ENCODE measurements at regions not wholly inside any gene's neighbourhood (a gene's known extent, or its start where the extent isn't known, plus 50 kb on each side); places are given as distances from the start of the nearest gene placed in this dataset.

GRCh38 chr12:111152561-111152960, 216.3 kb downstream of the PHETA1 start:
- DNase-seq (ENCODE audit: low read depth, low spot score), result no peak
- H3K27me3 ChIP-seq (ENCODE audit: insufficient read depth, insufficient read length), result no peaks in the 10 kb centered on the region
- peaks cover 8% of the 10 kb centered on the region for H3K4me1 ChIP-seq (ENCODE audit: insufficient read depth, insufficient read length)
- H3K4me3 ChIP-seq (ENCODE audit: insufficient read length, low read depth), result no peak overlapping the region
- no peak overlapping the region for H3K9ac ChIP-seq (ENCODE audit: insufficient read length, low read depth)
- H3K36me3 ChIP-seq (ENCODE audit: insufficient read depth, insufficient read length, low read length), result no peaks in the 10 kb centered on the region
- TF ChIP-seq ZNF274 (IDR thresholded peaks at IDR 0.05; ENCODE audit: low read depth, low read length), result no peak
- no peak for TF ChIP-seq SUZ12 (IDR thresholded peaks at IDR 0.05; ENCODE audit: extremely low read depth, insufficient read depth, insufficient read length)
- H3K9me3 ChIP-seq (ENCODE audit: insufficient read depth, low read length), result no peaks in the 10 kb centered on the region

- no peak for TF ChIP-seq SUZ12 (IDR thresholded peaks at IDR 0.05; ENCODE audit: extremely low read depth, insufficient read depth, insufficient read length)
- TF ChIP-seq ZNF274 (IDR thresholded peaks at IDR 0.05; ENCODE audit: low read depth, low read length), result no peak
- TF ChIP-seq YY1 (IDR thresholded peaks at IDR 0.05; ENCODE audit: insufficient read depth, insufficient read length), result no peak
- H3K9me3 ChIP-seq (ENCODE audit: insufficient read depth, low read length), result no peaks in the 10 kb centered on the region
- H3K4me1 ChIP-seq (ENCODE audit: insufficient read depth, insufficient read length), result peaks cover 8% of the 10 kb centered on the region
- no peak overlapping the region for H3K4me3 ChIP-seq (ENCODE audit: insufficient read length, low read depth)
- no peak for DNase-seq (ENCODE audit: low read depth, low spot score)
- no peaks in the 10 kb centered on the region for H3K27me3 ChIP-seq (ENCODE audit: insufficient read depth, insufficient read length)
- H3K36me3 ChIP-seq (ENCODE audit: insufficient read depth, insufficient read length, low read length), result no peaks in the 10 kb centered on the region
- no peak overlapping the region for H3K9ac ChIP-seq (ENCODE audit: insufficient read length, low read depth)
Measured at GRCh38 chr12:111150921-111151840, 217.7 kb downstream of the PHETA1 start.

GRCh38 chr12:111150360-111150759, 218.5 kb downstream of the PHETA1 start:
- Histone ChIP-seq H3K9me3 (ENCODE audit: insufficient read depth, low read length) (no peaks in the 10 kb centered on the region), H3K4me3 (ENCODE audit: insufficient read length, low read depth) (no peak overlapping the region), H3K27me3 (ENCODE audit: insufficient read depth, insufficient read length) (no peaks in the 10 kb centered on the region), H3K9ac (ENCODE audit: insufficient read length, low read depth) (no peak overlapping the region), H3K4me1 (ENCODE audit: insufficient read depth, insufficient read length) (peaks cover 8% of the 10 kb centered on the region), H3K36me3 (ENCODE audit: insufficient read depth, insufficient read length, low read length) (no peaks in the 10 kb centered on the region)
- DNase-seq (ENCODE audit: low read depth, low spot score), result no peak
- no peak for TF ChIP-seq ZNF274 (IDR thresholded peaks at IDR 0.05; ENCODE audit: low read depth, low read length)
- no peak for TF ChIP-seq SUZ12 (IDR thresholded peaks at IDR 0.05; ENCODE audit: extremely low read depth, insufficient read depth, insufficient read length)
- TF ChIP-seq YY1 (IDR thresholded peaks at IDR 0.05; ENCODE audit: insufficient read depth, insufficient read length), result no peak

- Histone ChIP-seq H3K27me3 (ENCODE audit: insufficient read depth, insufficient read length) (no peaks in the 10 kb centered on the region), H3K9me3 (ENCODE audit: insufficient read depth, low read length) (no peaks in the 10 kb centered on the region), H3K36me3 (ENCODE audit: insufficient read depth, insufficient read length, low read length) (no peaks in the 10 kb centered on the region), H3K9ac (ENCODE audit: insufficient read length, low read depth) (no peak overlapping the region), H3K4me3 (ENCODE audit: insufficient read length, low read depth) (no peak overlapping the region), H3K4me1 (ENCODE audit: insufficient read depth, insufficient read length) (peaks cover 8% of the 10 kb centered on the region)
- TF ChIP-seq YY1 (IDR thresholded peaks at IDR 0.05; ENCODE audit: insufficient read depth, insufficient read length), result no peak
- no peak for TF ChIP-seq SUZ12 (IDR thresholded peaks at IDR 0.05; ENCODE audit: extremely low read depth, insufficient read depth, insufficient read length)
- no peak for TF ChIP-seq ZNF274 (IDR thresholded peaks at IDR 0.05; ENCODE audit: low read depth, low read length)
- DNase-seq (ENCODE audit: low read depth, low spot score), result no peak
Measured at GRCh38 chr12:111149299-111149698, 219.6 kb downstream of the PHETA1 start.

GRCh38 chr12:111148005-111148404, 220.9 kb downstream of the PHETA1 start:
- no peak overlapping the region for H3K9ac ChIP-seq (ENCODE audit: insufficient read length, low read depth)
- H3K9me3 ChIP-seq (ENCODE audit: insufficient read depth, low read length), result no peaks in the 10 kb centered on the region
- peaks cover 11% of the 10 kb centered on the region for H3K4me1 ChIP-seq (ENCODE audit: insufficient read depth, insufficient read length)
- no peak for DNase-seq (ENCODE audit: low read depth, low spot score)
- TF ChIP-seq YY1 (IDR thresholded peaks at IDR 0.05; ENCODE audit: insufficient read depth, insufficient read length), result no peak
- TF ChIP-seq ZNF274 (IDR thresholded peaks at IDR 0.05; ENCODE audit: low read depth, low read length), result no peak
- no peak for TF ChIP-seq SUZ12 (IDR thresholded peaks at IDR 0.05; ENCODE audit: extremely low read depth, insufficient read depth, insufficient read length)
- no peaks in the 10 kb centered on the region for H3K27me3 ChIP-seq (ENCODE audit: insufficient read depth, insufficient read length)
- H3K36me3 ChIP-seq (ENCODE audit: insufficient read depth, insufficient read length, low read length), result no peaks in the 10 kb centered on the region
- H3K4me3 ChIP-seq (ENCODE audit: insufficient read length, low read depth), result no peak overlapping the region

GRCh38 chr12:111143271-111143670, 222.9 kb upstream of the MYL2 start:
- TF ChIP-seq YY1 (IDR thresholded peaks at IDR 0.05; ENCODE audit: insufficient read depth, insufficient read length), result no peak
- no peak for TF ChIP-seq ZNF274 (IDR thresholded peaks at IDR 0.05; ENCODE audit: low read depth, low read length)
- no peak for TF ChIP-seq SUZ12 (IDR thresholded peaks at IDR 0.05; ENCODE audit: extremely low read depth, insufficient read depth, insufficient read length)
- DNase-seq (ENCODE audit: low read depth, low spot score), result no peak
- Histone ChIP-seq H3K9me3 (ENCODE audit: insufficient read depth, low read length) (no peaks in the 10 kb centered on the region), H3K4me1 (ENCODE audit: insufficient read depth, insufficient read length) (peaks cover 16% of the 10 kb centered on the region), H3K27me3 (ENCODE audit: insufficient read depth, insufficient read length) (no peaks in the 10 kb centered on the region), H3K4me3 (ENCODE audit: insufficient read length, low read depth) (no peak overlapping the region), H3K36me3 (ENCODE audit: insufficient read depth, insufficient read length, low read length) (no peaks in the 10 kb centered on the region), H3K9ac (ENCODE audit: insufficient read length, low read depth) (peak overlapping the region; percentile 7)

GRCh38 chr12:111141205-111141604, 220.8 kb upstream of the MYL2 start:
- Histone ChIP-seq H3K36me3 (ENCODE audit: insufficient read depth, insufficient read length, low read length) (no peaks in the 10 kb centered on the region), H3K4me3 (ENCODE audit: insufficient read length, low read depth) (no peak overlapping the region), H3K27me3 (ENCODE audit: insufficient read depth, insufficient read length) (no peaks in the 10 kb centered on the region), H3K9me3 (ENCODE audit: insufficient read depth, low read length) (no peaks in the 10 kb centered on the region), H3K4me1 (ENCODE audit: insufficient read depth, insufficient read length) (peaks cover 16% of the 10 kb centered on the region), H3K9ac (ENCODE audit: insufficient read length, low read depth) (no peak overlapping the region)
- no peak for DNase-seq (ENCODE audit: low read depth, low spot score)
- TF ChIP-seq SUZ12 (IDR thresholded peaks at IDR 0.05; ENCODE audit: extremely low read depth, insufficient read depth, insufficient read length), result no peak
- no peak for TF ChIP-seq YY1 (IDR thresholded peaks at IDR 0.05; ENCODE audit: insufficient read depth, insufficient read length)
- TF ChIP-seq ZNF274 (IDR thresholded peaks at IDR 0.05; ENCODE audit: low read depth, low read length), result no peak
